PC-3 (cell line): ENCODE measurements at regions not wholly inside any gene's neighbourhood (a gene's known extent, or its start where the extent isn't known, plus 50 kb on each side); places are given as distances from the start of the nearest gene placed in this dataset.

Experiments used
- ATAC-seq: fragments of 200-7000 bp; cut with Tn5 transposase; 2 replicates; pipeline ENCODE4 v1.9.1; 2020; ENCODE audit warnings: mild to moderate bottlenecking, moderate library complexity
- BruUV-seq: library from RNA; stranded (reverse); fragments of 400-500 nt; replicated peaks from 2 replicates; lab custom pipeline; 2021; lab: Mats Ljungman, UMichigan
- CTCF ChIA-PET: fragments of 300-600 bp; sonication (Branson Sonifier 250); formaldehyde crosslinking; loops from one replicate; lab custom pipeline; 2022; ENCODE audit warnings: antibody characterized with exemption; lab: Charles Lee
- POLR2A ChIA-PET: fragments of 300-600 bp; sonication (Branson Sonifier 250); formaldehyde crosslinking; loops from one replicate; lab custom pipeline; 2022; ENCODE audit warnings: antibody characterized with exemption; ENCODE audit not compliant: unreplicated experiment; lab: Charles Lee
- DNase-seq: peaks from one replicate; pipeline ENCODE4 v3.0.0-alpha.2; 2015
- H2AFZ ChIP-seq: fragments of 300-600 bp; sonication (generic); 2 replicates; pipeline ENCODE4 v1.6.0; 2016; ENCODE audit warnings: antibody characterized with exemption, low read length
- H3F3A ChIP-seq: fragments of 300-600 bp; sonication (generic); one replicate; pipeline ENCODE4 v1.6.0; 2017; ENCODE audit warnings: antibody characterized with exemption, low read length, control low read depth, mild to moderate bottlenecking; ENCODE audit not compliant: unreplicated experiment
- H3K27ac ChIP-seq: fragments of 300-600 bp; sonication (generic); 2 replicates; pipeline ENCODE4 v1.5.1; 2016; ENCODE audit warnings: mild to moderate bottlenecking, low read length
- H3K27me3 ChIP-seq: fragments of 300-600 bp; sonication (generic); 2 replicates; pipeline ENCODE4 v1.6.1; 2016; ENCODE audit warnings: low read length, mixed read lengths
- H3K36me3 ChIP-seq: fragments of 300-600 bp; sonication (generic); 2 replicates; pipeline ENCODE4 v1.6.1; 2016; ENCODE audit warnings: low read depth, mixed run types, low read length, mixed read lengths
- H3K4me1 ChIP-seq: fragments of 300-600 bp; sonication (generic); 2 replicates; pipeline ENCODE4 v1.5.1; 2016; ENCODE audit warnings: low read length; ENCODE audit not compliant: insufficient read depth
- H3K4me2 ChIP-seq: fragments of 300-600 bp; sonication (generic); 2 replicates; pipeline ENCODE4 v1.6.0; 2016; ENCODE audit warnings: low read length
- H3K4me3 ChIP-seq: fragments of 300-600 bp; sonication (generic); 2 replicates; pipeline ENCODE4 v1.5.1; 2016; ENCODE audit warnings: mild to moderate bottlenecking, low read length, mixed read lengths
- H3K79me2 ChIP-seq: fragments of 300-600 bp; sonication (generic); 2 replicates; pipeline ENCODE4 v1.6.1; 2017; ENCODE audit warnings: low read length, mixed read lengths
- H3K9ac ChIP-seq: fragments of 300-600 bp; sonication (generic); 2 replicates; pipeline ENCODE4 v1.6.0; 2016; ENCODE audit warnings: mild to moderate bottlenecking, low read length
- H3K9me2 ChIP-seq: fragments of 300-600 bp; sonication (generic); replicated peaks from 2 replicates; pipeline ENCODE4 v1.6.1; 2016; ENCODE audit warnings: mixed run types, low read length, mixed read lengths
- H3K9me3 ChIP-seq: fragments of 300-600 bp; sonication (generic); 2 replicates; pipeline ENCODE4 v1.6.1; 2016; ENCODE audit warnings: low read length, mixed read lengths
- H4K20me1 ChIP-seq: fragments of 300-600 bp; sonication (generic); 2 replicates; pipeline ENCODE4 v1.6.1; 2016; ENCODE audit warnings: low read length, mixed read lengths
- EZH2 ChIP-seq: fragments of 300-600 bp; sonication (generic); IDR thresholded peaks from one replicate; pipeline ENCODE4 v1.6.1; 2017; ENCODE audit warnings: antibody characterized with exemption, mild to moderate bottlenecking, low read length; ENCODE audit not compliant: unreplicated experiment
- EZH2phosphoT487 ChIP-seq: fragments of 300-600 bp; sonication (generic); IDR thresholded peaks from 2 replicates; pipeline ENCODE4 v1.6.1; 2018; ENCODE audit warnings: mild to moderate bottlenecking, antibody characterized with exemption, low read length, borderline replicate concordance
- intact Hi-C: fragments of 100-400 bp; cut with micrococcal nuclease; formaldehyde crosslinking; loops from 2 replicates; pipeline ENCODE4 v1.9.0; 2023
- TF ChIP-seq, protein P1 (sequence below): fragments of 300-600 bp; sonication (generic); conservative IDR thresholded peaks from 2 replicates; pipeline ENCODE4 v1.5.1; 2017; ENCODE audit warnings: antibody characterized with exemption, low read depth, mild to moderate bottlenecking, low read length

DNA sequence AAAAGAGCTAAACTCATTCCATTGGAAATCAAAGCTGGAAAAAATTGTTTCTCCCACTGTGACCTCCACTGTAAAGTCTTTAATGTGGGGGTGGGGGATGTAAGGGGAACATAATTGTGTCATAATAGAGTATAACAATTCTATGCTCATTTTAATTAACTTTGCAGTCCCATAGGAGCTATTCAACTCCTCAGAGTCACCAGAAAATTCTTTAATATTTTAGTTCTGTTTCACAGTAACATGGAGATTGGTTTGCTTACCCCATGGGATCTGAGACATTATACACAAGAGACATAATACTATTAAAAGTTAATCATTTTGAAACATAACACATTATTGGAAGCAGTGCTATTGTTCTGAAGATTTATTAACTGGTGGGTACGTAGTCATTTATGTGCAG lies 765.9 kb upstream of the GRM7 start:
- no peaks in the 10 kb centered on the region for H4K20me1 ChIP-seq
- no peaks in the 10 kb centered on the region for H3K4me1 ChIP-seq
- ChIA-PET POLR2A (no interaction called here), CTCF (no interaction called here)
- no peaks in the 10 kb centered on the region for H3K9me2 ChIP-seq
- ATAC-seq (no peak), DNase-seq (no peak)
- 0 out of 2 replicates have a peak, but pooled peaks cover 4% of the 10 kb centered on the region for H3K9me3 ChIP-seq
- no peaks in the 10 kb centered on the region for H3F3A ChIP-seq
- BruUV-seq = no TSS peak
- H3K27ac ChIP-seq = no peak overlapping the region
- no peaks in the 10 kb centered on the region for H3K79me2 ChIP-seq
- no peaks in the 10 kb centered on the region for H3K27me3 ChIP-seq
- TF ChIP-seq, protein P1, sequence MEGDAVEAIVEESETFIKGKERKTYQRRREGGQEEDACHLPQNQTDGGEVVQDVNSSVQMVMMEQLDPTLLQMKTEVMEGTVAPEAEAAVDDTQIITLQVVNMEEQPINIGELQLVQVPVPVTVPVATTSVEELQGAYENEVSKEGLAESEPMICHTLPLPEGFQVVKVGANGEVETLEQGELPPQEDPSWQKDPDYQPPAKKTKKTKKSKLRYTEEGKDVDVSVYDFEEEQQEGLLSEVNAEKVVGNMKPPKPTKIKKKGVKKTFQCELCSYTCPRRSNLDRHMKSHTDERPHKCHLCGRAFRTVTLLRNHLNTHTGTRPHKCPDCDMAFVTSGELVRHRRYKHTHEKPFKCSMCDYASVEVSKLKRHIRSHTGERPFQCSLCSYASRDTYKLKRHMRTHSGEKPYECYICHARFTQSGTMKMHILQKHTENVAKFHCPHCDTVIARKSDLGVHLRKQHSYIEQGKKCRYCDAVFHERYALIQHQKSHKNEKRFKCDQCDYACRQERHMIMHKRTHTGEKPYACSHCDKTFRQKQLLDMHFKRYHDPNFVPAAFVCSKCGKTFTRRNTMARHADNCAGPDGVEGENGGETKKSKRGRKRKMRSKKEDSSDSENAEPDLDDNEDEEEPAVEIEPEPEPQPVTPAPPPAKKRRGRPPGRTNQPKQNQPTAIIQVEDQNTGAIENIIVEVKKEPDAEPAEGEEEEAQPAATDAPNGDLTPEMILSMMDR = no peak
- TF ChIP-seq EZH2 (no peak), EZH2phosphoT487 (no peak)
- no peak overlapping the region for H3K9ac ChIP-seq
- H3K4me3 ChIP-seq = no peak overlapping the region
- no peaks in the 10 kb centered on the region for H3K36me3 ChIP-seq
- intact Hi-C loops = no loop called here
- no peak overlapping the region for H2AFZ ChIP-seq
- no peak overlapping the region for H3K4me2 ChIP-seq

DNA sequence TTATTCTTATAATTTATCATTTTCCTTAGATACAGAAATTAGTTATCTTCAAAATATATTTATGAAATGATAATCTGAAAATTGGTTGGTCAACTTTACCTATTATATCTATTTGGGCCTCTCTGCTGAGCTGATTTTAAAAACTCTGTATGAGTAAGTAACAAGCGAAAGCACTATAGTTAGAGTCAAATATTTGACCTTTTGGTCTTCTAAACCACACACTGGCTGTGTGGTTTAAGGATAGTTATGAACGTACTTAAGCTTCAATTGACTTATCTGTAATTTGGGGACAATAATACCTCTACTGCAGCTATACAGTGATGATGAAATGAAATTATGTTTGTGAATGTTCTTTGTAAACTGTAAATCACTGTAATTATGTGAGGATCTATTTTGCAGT lies 763.9 kb upstream of the GRM7 start:
- Histone ChIP-seq H4K20me1 (no peaks in the 10 kb centered on the region), H3K79me2 (no peaks in the 10 kb centered on the region), H3K27ac (no peak overlapping the region), H3K9me3 (0 out of 2 replicates have a peak, but pooled peaks cover 4% of the 10 kb centered on the region), H2AFZ (no peak overlapping the region), H3K4me2 (no peak overlapping the region), H3K9me2 (no peaks in the 10 kb centered on the region), H3K4me1 (no peaks in the 10 kb centered on the region), H3K27me3 (no peaks in the 10 kb centered on the region), H3K4me3 (no peak overlapping the region), H3F3A (no peaks in the 10 kb centered on the region), H3K9ac (no peak overlapping the region), H3K36me3 (no peaks in the 10 kb centered on the region)
- DNase-seq (no peak), ATAC-seq (no peak)
- POLR2A ChIA-PET = no interaction called here
- intact Hi-C loops = no loop called here
- BruUV-seq = no TSS peak
- TF ChIP-seq EZH2phosphoT487 (no peak), EZH2 (no peak)
- TF ChIP-seq, protein P1 = no peak
- CTCF ChIA-PET = no interaction called here

DNA sequence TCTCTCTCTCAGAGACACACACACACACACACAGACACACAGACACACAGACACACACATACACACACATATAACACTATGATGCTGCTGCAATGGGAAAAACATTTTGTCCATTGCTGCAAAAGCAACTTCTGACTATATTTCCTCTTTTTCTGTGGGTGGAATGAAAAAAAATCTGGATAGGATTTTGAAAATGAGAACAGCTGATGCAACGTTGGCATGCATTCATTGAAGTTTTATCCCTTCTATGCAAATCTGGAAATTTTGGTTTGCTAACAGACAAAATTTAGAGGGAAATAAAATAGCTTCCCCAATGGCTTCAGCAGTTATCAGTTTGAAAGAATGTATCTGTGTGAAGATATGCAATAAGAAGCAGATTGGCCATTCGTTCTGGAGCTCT lies 763.4 kb upstream of the GRM7 start:
- intact Hi-C loops = no loop called here
- Histone ChIP-seq H3K4me1 (no peaks in the 10 kb centered on the region), H3K27ac (no peak overlapping the region), H3F3A (no peaks in the 10 kb centered on the region), H3K36me3 (no peaks in the 10 kb centered on the region), H3K4me3 (no peak overlapping the region), H3K9me2 (no peaks in the 10 kb centered on the region), H3K9ac (no peak overlapping the region), H4K20me1 (no peaks in the 10 kb centered on the region), H3K27me3 (no peaks in the 10 kb centered on the region), H3K4me2 (no peak overlapping the region), H3K79me2 (no peaks in the 10 kb centered on the region), H3K9me3 (0 out of 2 replicates have a peak, but pooled peaks cover 4% of the 10 kb centered on the region), H2AFZ (no peak overlapping the region)
- ATAC-seq = no peak
- ChIA-PET POLR2A (no interaction called here), CTCF (no interaction called here)
- DNase-seq = no peak
- TF ChIP-seq EZH2 (no peak), EZH2phosphoT487 (no peak)
- TF ChIP-seq, protein P1 = no peak
- no TSS peak for BruUV-seq
